Fibroblast of skin of scalp (primary cell): ENCODE measurements at regions not wholly inside any gene's neighbourhood (a gene's known extent, or its start where the extent isn't known, plus 50 kb on each side); places are given as distances from the start of the nearest gene placed in this dataset.

ENCODE experiments used
- DNase-seq: peaks from one replicate; pipeline ENCODE4 v3.0.0-alpha.2; 2013

- DNase-seq, result no peak
Measured at GRCh38 chr1:102050556-102050955, 53.8 kb upstream of the OLFM3 start.

GRCh38 chr1:102047724-102048123 is 51.0 kb upstream of the OLFM3 start:
- no peak for DNase-seq
